ENCODE measurements at regions not wholly inside any gene's neighbourhood (a gene's known extent, or its start where the extent isn't known, plus 50 kb on each side); places are given as distances from the start of the nearest gene placed in this dataset.

DNA sequence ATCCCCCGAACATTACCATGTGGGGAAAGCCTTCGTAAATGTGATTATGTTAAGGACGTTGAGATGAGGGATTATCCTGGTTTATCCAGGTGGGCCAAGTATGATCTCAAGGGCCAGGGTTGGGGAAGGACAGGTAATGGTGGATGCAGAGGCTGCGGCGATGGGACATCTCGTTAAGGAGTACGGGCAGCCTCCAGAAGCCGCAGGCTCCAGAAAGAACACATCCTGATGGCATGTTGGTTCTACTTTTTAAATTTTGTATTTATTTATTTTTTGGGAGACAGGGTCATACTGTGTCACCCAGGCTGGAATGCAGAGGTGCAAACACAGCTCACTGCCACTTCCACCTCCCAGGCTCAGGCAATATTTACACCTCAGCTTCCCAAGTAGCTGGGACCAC is 86.2 kb upstream of the RAB6C start:
- TF ChIP-seq, protein P1, sequence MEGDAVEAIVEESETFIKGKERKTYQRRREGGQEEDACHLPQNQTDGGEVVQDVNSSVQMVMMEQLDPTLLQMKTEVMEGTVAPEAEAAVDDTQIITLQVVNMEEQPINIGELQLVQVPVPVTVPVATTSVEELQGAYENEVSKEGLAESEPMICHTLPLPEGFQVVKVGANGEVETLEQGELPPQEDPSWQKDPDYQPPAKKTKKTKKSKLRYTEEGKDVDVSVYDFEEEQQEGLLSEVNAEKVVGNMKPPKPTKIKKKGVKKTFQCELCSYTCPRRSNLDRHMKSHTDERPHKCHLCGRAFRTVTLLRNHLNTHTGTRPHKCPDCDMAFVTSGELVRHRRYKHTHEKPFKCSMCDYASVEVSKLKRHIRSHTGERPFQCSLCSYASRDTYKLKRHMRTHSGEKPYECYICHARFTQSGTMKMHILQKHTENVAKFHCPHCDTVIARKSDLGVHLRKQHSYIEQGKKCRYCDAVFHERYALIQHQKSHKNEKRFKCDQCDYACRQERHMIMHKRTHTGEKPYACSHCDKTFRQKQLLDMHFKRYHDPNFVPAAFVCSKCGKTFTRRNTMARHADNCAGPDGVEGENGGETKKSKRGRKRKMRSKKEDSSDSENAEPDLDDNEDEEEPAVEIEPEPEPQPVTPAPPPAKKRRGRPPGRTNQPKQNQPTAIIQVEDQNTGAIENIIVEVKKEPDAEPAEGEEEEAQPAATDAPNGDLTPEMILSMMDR (conservative IDR thresholded peaks at IDR 0.05; ENCODE audit: low read depth, low read length), result no peak
- no peak overlapping the region for H3K4me3 ChIP-seq (ENCODE audit: low read length)
- no peak for DNase-seq (ENCODE audit: low read depth)

DNA sequence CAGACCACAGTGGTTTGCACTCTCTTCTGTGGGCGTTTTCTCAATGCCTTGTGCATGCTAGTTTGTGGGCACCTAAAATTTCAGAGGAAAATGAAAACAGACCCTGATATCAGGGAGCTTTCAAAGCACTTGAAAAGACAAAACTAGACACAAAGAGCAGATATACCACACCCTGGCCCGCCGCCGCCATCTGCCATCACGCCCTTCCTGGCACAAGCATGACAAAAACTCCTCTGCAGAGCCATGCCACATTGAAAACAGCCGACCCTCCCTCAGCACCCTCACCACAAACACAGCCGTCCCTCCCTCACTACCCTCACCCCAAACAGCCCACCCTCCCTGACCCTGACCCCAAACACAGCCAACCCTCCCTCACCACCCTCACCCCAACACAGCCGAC is 84.8 kb upstream of the RAB6C start:
- no peak overlapping the region for H3K4me3 ChIP-seq (ENCODE audit: low read length)
- TF ChIP-seq, protein P1 (conservative IDR thresholded peaks at IDR 0.05; ENCODE audit: low read depth, low read length), result no peak
- DNase-seq (ENCODE audit: low read depth), result no peak

DNA sequence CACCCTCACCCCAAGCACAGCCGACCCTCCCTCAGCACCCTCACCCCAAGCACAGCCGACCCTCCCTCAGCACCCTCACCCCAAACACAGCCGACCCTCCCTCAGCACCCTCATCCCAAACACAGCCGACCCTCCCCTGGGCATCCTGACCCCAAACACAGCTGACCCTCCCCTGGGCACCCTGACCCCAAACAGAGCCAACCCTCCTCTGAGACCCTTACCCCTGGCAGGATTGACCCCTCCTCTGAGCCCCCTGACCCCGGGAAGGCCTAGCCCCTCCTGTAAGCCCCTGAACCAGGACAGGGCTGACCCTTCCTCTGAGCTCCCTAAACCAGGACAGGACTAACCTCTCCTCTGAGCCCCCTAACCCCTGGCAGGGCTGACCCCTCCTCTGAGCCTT is 84.4 kb upstream of the RAB6C start:
- H3K4me3 ChIP-seq (ENCODE audit: low read length), result no peak overlapping the region
- TF ChIP-seq, protein P1 (conservative IDR thresholded peaks at IDR 0.05; ENCODE audit: low read depth, low read length), result no peak
- DNase-seq (ENCODE audit: low read depth), result no peak

DNA sequence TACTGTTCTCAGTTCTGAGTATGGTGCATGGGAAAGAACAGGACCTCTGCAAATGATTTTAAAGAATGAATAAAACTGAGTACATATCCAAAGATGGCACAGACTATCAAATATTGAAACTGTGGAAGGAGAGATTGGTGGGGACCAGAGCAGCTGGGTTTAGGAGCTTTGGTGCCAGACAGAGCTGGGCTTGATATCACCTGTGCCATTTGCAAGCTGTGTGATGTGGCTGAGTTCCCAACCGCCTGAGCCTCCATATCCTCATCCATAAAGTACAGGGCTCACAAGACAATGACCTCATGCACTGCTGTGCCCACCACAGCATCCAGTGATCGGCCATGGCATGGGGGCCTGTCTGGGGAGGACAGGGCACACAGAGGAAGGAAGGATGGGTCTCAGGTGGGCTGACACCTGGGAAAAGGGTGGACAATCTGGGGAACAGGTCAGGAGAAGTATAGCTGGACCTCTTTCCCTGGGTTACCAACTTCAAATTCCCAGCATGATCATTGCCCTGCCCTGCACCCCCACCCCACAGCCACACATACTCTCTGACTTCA is 83.9 kb upstream of the RAB6C start:
- no peak overlapping the region for H3K4me3 ChIP-seq (ENCODE audit: low read length)
- TF ChIP-seq, protein P1 (conservative IDR thresholded peaks at IDR 0.05; ENCODE audit: low read depth, low read length), result no peak

DNA sequence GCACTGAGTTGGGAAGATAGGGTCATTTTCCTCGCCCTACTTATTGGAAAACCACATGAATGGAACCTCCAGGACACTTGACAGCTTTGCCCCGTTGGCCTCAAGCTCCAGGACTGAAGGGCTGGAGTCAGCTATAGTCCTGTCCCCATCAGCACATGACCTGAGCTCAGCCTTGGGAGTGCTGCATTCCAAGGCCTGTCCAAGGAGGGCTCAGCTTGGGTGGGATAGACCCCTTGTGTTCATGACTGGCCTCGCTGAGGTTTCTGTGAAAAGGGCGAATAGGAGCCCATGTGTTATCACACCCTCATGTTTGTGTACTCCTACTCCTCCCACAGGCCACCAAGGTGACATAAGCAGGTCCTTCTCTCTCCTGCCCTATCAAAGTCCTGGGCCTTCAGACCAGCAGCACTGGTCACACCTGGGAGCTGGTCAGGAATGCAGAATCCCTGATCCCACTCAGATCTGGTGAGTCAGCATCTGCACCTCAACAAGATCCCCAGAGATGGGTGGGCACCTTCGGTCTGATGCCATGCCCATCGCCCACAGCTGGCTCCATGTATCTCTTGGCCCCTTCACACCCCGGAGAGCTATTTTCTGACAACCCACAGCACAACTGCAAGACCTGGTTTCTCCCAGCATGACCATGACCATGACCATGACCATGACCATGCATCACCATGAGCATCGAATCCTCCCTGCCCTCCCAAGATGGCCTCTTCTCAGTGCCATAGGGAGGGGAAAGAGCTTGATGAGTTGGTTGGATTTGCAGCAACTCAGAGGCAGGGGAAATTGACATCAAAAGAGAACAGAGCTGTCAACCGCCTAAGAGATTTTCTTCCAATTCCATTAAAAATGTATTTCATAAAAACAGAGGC is 83.0 kb upstream of the RAB6C start:
- no peak for DNase-seq (ENCODE audit: low read depth)
- H3K4me3 ChIP-seq (ENCODE audit: low read length), result no peak overlapping the region
- TF ChIP-seq, protein P1 (conservative IDR thresholded peaks at IDR 0.05; ENCODE audit: low read depth, low read length), result no peak

More for the DNA sequence above, 83.9 kb upstream of the RAB6C start:
- no peak for DNase-seq (ENCODE audit: low read depth)

DNA sequence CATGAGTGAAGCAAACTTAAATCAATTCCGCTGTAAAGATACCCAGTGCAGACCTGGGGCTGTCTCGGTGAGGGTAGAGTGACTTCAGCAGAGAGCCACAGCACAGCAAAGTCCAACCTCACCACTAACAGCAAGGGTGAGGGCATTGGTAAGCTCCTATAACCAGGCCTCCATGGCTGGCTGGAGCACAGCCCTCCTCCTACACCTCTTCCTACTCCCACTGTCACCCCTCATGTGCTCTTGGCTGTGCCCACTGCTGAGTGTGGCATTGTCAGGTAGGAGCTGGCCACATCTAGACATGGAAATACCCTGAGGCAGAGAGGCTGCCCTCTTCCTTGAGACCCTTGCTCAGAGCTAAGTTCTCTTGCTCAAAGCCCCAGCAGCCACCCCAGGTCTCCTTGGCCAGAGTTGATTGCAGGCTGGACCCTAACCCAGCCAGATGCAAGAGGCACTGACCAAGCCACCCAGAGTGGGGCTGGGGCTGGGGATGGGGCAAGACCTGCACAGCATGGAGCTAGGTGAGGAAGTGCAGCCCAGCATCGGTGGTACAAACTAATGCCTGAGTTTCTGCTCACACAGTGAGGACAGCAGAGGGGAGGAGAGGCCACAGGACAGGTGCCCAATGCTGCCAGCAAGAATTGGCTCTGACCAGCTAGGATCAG is 77.6 kb upstream of the RAB6C start:
- TF ChIP-seq, protein P1 (conservative IDR thresholded peaks at IDR 0.05; ENCODE audit: low read depth, low read length), result no peak

More for the DNA sequence above, 77.6 kb upstream of the RAB6C start:
- no peak for DNase-seq (ENCODE audit: low read depth)
- no peak overlapping the region for H3K4me3 ChIP-seq (ENCODE audit: low read length)

All from retinal pigment epithelial cell (primary cell).